Mucosa of descending colon (tissue), 3 donors: ENCODE measurements at regions not wholly inside any gene's neighbourhood (a gene's known extent, or its start where the extent isn't known, plus 50 kb on each side); places are given as distances from the start of the nearest gene placed in this dataset.

Source experiments
- ATAC-seq: fragments of 200-7000 bp; cut with Tn5 transposase; one replicate; pipeline ENCODE4 v1.9.1; 2020; ENCODE audit warnings: mild to moderate bottlenecking, moderate library complexity
- DNase-seq, 3 donors: peaks; one replicate each; pipeline ENCODE4 v3.0.0-alpha.2; 2020
- H3K36me3 ChIP-seq: fragments of 200-600 bp; one replicate; pipeline ENCODE4 v1.8.0; 2021; ENCODE audit warnings: low read depth, mild to moderate bottlenecking
- H3K4me1 ChIP-seq: fragments of 200-600 bp; one replicate; pipeline ENCODE4 v1.8.0; 2021; ENCODE audit warnings: low read depth, mild to moderate bottlenecking
- H3K4me3 ChIP-seq: fragments of 200-600 bp; one replicate; pipeline ENCODE4 v1.8.0; 2021; ENCODE audit warnings: mild to moderate bottlenecking
- H3K9me3 ChIP-seq: fragments of 200-600 bp; one replicate; pipeline ENCODE4 v1.8.0; 2021; ENCODE audit warnings: mild to moderate bottlenecking
- intact Hi-C, 2 donors: fragments of 100-400 bp; cut with DNase I in 1 of 2; cut with micrococcal nuclease in 1 of 2; formaldehyde crosslinking; loops; one replicate each; pipeline versions ENCODE4 v1.11.0 to v1.11.1; 2022; cut with DNase I, micrococcal nuclease
- TF ChIP-seq, protein P1 (sequence below): fragments of 200-600 bp; IDR thresholded peaks from one replicate; pipeline ENCODE4 v1.8.0; 2022; ENCODE audit warnings: antibody characterized with exemption, mild to moderate bottlenecking
- donor health status: DM: no; HTN: no; CAD: no; lungs with moderate emphysema.
- donor health status: DM: no; HTN: no; CAD: no.
- donor health status: DM: no; HTN: yes; CAD: no.

- DNase-seq (no peak), ATAC-seq (no peak)
- no peak overlapping the region for H3K4me3 ChIP-seq
- H3K36me3 ChIP-seq = no peaks in the 10 kb centered on the region
- peaks cover 56% of the 10 kb centered on the region for H3K4me1 ChIP-seq
- intact Hi-C loops = loop anchor here in 1 of 2 donors (10.0 kb wide), 2 partner anchors 64 to 196 kb away; partner anchors contain the start of gene F3
- TF ChIP-seq, protein P1, sequence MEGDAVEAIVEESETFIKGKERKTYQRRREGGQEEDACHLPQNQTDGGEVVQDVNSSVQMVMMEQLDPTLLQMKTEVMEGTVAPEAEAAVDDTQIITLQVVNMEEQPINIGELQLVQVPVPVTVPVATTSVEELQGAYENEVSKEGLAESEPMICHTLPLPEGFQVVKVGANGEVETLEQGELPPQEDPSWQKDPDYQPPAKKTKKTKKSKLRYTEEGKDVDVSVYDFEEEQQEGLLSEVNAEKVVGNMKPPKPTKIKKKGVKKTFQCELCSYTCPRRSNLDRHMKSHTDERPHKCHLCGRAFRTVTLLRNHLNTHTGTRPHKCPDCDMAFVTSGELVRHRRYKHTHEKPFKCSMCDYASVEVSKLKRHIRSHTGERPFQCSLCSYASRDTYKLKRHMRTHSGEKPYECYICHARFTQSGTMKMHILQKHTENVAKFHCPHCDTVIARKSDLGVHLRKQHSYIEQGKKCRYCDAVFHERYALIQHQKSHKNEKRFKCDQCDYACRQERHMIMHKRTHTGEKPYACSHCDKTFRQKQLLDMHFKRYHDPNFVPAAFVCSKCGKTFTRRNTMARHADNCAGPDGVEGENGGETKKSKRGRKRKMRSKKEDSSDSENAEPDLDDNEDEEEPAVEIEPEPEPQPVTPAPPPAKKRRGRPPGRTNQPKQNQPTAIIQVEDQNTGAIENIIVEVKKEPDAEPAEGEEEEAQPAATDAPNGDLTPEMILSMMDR = no peak
- H3K9me3 ChIP-seq = no peaks in the 10 kb centered on the region
These were observed 67.4 kb upstream of the F3 start for GRCh38 chr1:94608852-94609530.

GRCh38 chr1:94608142-94608851 lies 66.7 kb upstream of the F3 start:
- TF ChIP-seq, protein P1 = no peak
- DNase-seq = peak in 1 of 3 donors; percentile 71
- no peaks in the 10 kb centered on the region for H3K36me3 ChIP-seq
- H3K4me1 ChIP-seq = peaks cover 53% of the 10 kb centered on the region
- no peaks in the 10 kb centered on the region for H3K9me3 ChIP-seq
- ATAC-seq = peak; percentile 76
- intact Hi-C loops = loop anchor here in 1 of 2 donors (10.0 kb wide), 2 partner anchors 63 to 197 kb away; partner anchors contain the start of gene F3
- H3K4me3 ChIP-seq = no peak overlapping the region

GRCh38 chr1:94607398-94607797 lies 65.8 kb upstream of the F3 start:
- intact Hi-C loops = loop anchor here in 1 of 2 donors (10.0 kb wide), 2 partner anchors 63 to 197 kb away; partner anchors contain the start of gene F3
- TF ChIP-seq, protein P1 = no peak
- ATAC-seq (no peak), DNase-seq (no peak)
- Histone ChIP-seq H3K9me3 (no peaks in the 10 kb centered on the region), H3K36me3 (peaks cover 3% of the 10 kb centered on the region), H3K4me3 (no peak overlapping the region), H3K4me1 (peaks cover 55% of the 10 kb centered on the region)

DNA sequence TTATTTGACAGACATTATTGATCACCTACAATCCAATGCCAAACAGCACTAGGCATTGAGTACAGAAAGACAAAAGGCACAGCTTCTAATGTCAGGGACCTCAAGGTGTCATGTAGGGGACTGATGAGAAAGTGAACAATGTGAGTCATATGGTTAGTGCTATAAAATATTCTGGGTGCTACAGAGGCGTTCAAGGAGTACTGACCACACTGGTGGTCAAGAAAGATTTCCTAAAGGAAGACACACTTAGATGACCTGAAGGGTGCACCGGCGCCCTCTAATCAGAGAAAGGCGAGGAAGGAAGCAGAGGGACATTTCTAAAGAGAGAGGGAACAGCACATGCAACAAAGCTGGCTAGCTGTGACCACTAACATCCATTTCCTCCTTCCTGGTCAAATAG lies 64.9 kb upstream of the F3 start:
- TF ChIP-seq, protein P1 = no peak
- ATAC-seq (peak; percentile 16), DNase-seq (no peak)
- Histone ChIP-seq H3K4me3 (no peak overlapping the region), H3K4me1 (peaks cover 57% of the 10 kb centered on the region), H3K9me3 (no peaks in the 10 kb centered on the region), H3K36me3 (peaks cover 3% of the 10 kb centered on the region)
- intact Hi-C loops = loop anchor here in 1 of 2 donors (10.0 kb wide), 2 partner anchors 62 to 198 kb away; partner anchors contain the start of gene F3

DNA sequence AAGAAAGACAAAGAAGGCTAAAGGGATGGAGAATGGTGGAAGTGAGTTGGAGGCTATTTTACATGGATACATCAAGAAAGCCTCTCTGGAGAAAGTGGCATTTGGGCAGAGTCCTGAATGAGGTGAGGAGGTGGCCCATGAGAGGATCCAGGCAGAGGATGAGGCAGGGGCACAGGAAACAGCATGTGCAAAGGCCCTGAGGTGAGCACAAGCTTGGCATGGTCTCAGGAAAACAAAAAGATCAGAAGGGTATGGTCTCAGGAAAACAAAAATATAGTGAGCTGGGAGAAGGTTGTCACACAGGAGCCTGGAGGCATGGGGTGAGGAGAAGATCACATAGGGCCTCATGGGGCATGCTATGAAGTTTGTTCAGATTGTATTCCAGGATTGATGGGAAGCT lies 62.1 kb upstream of the F3 start:
- no peaks in the 10 kb centered on the region for H3K9me3 ChIP-seq
- TF ChIP-seq, protein P1 = no peak
- H3K4me3 ChIP-seq = no peak overlapping the region
- DNase-seq (no peak), ATAC-seq (no peak)
- peaks cover 38% of the 10 kb centered on the region for H3K4me1 ChIP-seq
- H3K36me3 ChIP-seq = peaks cover 3% of the 10 kb centered on the region
- intact Hi-C loops = loop anchor here in 1 of 2 donors (10.0 kb wide), 2 partner anchors 59 to 201 kb away; partner anchors contain the start of gene F3
